IMR-90 (cell line): ENCODE measurements at regions not wholly inside any gene's neighbourhood (a gene's known extent, or its start where the extent isn't known, plus 50 kb on each side); places are given as distances from the start of the nearest gene placed in this dataset.

Source experiments
- ATAC-seq: fragments of 200-7000 bp; cut with Tn5 transposase; 2 replicates; pipeline ENCODE4 v1.9.1; 2020; ENCODE audit warnings: low read depth, mild to moderate bottlenecking, moderate library complexity
- BruUV-seq: library from RNA; stranded (reverse); fragments of 400-500 nt; replicated peaks from 2 replicates; lab custom pipeline; 2021; lab: Mats Ljungman, UMichigan
- CTCF ChIA-PET: fragments of 300-600 bp; formaldehyde crosslinking; extraction: SDS; loops from one replicate; lab custom pipeline; 2021; ENCODE audit warnings: antibody characterized with exemption; lab: Yijun Ruan, JAX
- POLR2A ChIA-PET: fragments of 300-600 bp; sonication (Branson Sonifier 250); formaldehyde crosslinking; loops from one replicate; lab custom pipeline; 2022; ENCODE audit warnings: antibody characterized with exemption; ENCODE audit not compliant: unreplicated experiment; lab: Charles Lee
- DNase-seq: peaks from one replicate; pipeline ENCODE4 v3.0.0; 2013
- H2AFZ ChIP-seq: replicated peaks from 2 replicates; pipeline ENCODE3; 2013; ENCODE audit warnings: low read length, mild to moderate bottlenecking; ENCODE audit not compliant: poor library complexity
- H2AK5ac ChIP-seq: 2 replicates; pipeline ENCODE4 v1.6.1; 2013; ENCODE audit warnings: low read depth, low read length, inconsistent platforms
- H2AK9ac ChIP-seq: replicated peaks from 2 replicates; pipeline ENCODE3; 2013; ENCODE audit warnings: mild to moderate bottlenecking, low read depth, low read length, moderate library complexity; ENCODE audit not compliant: poor library complexity
- H2BK120ac ChIP-seq: 2 replicates; pipeline ENCODE4 v1.6.1; 2013; ENCODE audit warnings: low read depth, low read length, inconsistent platforms
- H2BK15ac ChIP-seq: 3 replicates; pipeline ENCODE4 v1.6.1; 2013; ENCODE audit warnings: low read depth, low read length, inconsistent platforms
- H2BK20ac ChIP-seq: 2 replicates; pipeline ENCODE4 v1.6.1; 2013; ENCODE audit warnings: low read depth, mild to moderate bottlenecking, inconsistent platforms, low read length, moderate library complexity
- H2BK5ac ChIP-seq: 2 replicates; pipeline ENCODE4 v1.6.1; 2013; ENCODE audit warnings: mild to moderate bottlenecking, low read depth, low read length, inconsistent platforms; ENCODE audit not compliant: poor library complexity, severe bottlenecking
- H3K14ac ChIP-seq: replicated peaks from 2 replicates; pipeline ENCODE4 v1.6.1; 2013; ENCODE audit warnings: low read depth, low read length, inconsistent platforms
- H3K18ac ChIP-seq: 2 replicates; pipeline ENCODE4 v1.6.1; 2013; ENCODE audit warnings: low read depth, low read length, control low read depth
- H3K23ac ChIP-seq: 2 replicates; pipeline ENCODE4 v1.6.1; 2013; ENCODE audit warnings: low read depth, low read length, inconsistent platforms
- H3K27ac ChIP-seq: 2 replicates; pipeline ENCODE4 v1.5.1; 2013; ENCODE audit warnings: mild to moderate bottlenecking, control low read depth, low read length; ENCODE audit not compliant: insufficient read depth
- H3K27me3 ChIP-seq: 2 replicates; pipeline ENCODE4 v1.6.1; 2013; ENCODE audit warnings: low read length; ENCODE audit not compliant: control insufficient read depth, insufficient read depth
- H3K36me3 ChIP-seq: 2 replicates; pipeline ENCODE4 v1.6.1; 2013; ENCODE audit warnings: low read length, mixed read lengths; ENCODE audit not compliant: control insufficient read depth, insufficient read depth
- H3K4ac ChIP-seq: 2 replicates; pipeline ENCODE4 v1.6.1; 2013; ENCODE audit warnings: low read depth, low read length, inconsistent platforms
- H3K4me1 ChIP-seq: 2 replicates; pipeline ENCODE4 v1.6.1; 2013; ENCODE audit warnings: low read length, mixed read lengths; ENCODE audit not compliant: control insufficient read depth, insufficient read depth
- H3K4me2 ChIP-seq: 2 replicates; pipeline ENCODE4 v1.6.1; 2013; ENCODE audit warnings: low read depth, mild to moderate bottlenecking, control low read depth, low read length, moderate library complexity
- H3K4me3 ChIP-seq: 2 replicates; pipeline ENCODE4 v1.5.1; 2013; ENCODE audit warnings: low read depth, mild to moderate bottlenecking, control low read depth, low read length, moderate library complexity; ENCODE audit not compliant: insufficient read depth
- H3K56ac ChIP-seq: 2 replicates; pipeline ENCODE4 v1.6.1; 2013; ENCODE audit warnings: low read length, inconsistent platforms; ENCODE audit not compliant: insufficient read depth; ENCODE audit errors: extremely low read depth
- H3K79me1 ChIP-seq, 2 experiments: 2 replicates each; pipeline ENCODE4 v1.6.1; 2013; ENCODE audit warnings: low read length in 2 of 2, inconsistent platforms in 1 of 2, low read depth in 1 of 2
- H3K9ac ChIP-seq: 2 replicates; pipeline ENCODE4 v1.6.1; 2013; ENCODE audit warnings: low read depth, low read length, control low read depth
- H3K9me1 ChIP-seq: 2 replicates; pipeline ENCODE4 v1.6.1; 2013; ENCODE audit warnings: low read length, inconsistent platforms; ENCODE audit not compliant: insufficient read depth
- H3K9me3 ChIP-seq: 2 replicates; pipeline ENCODE4 v1.6.1; 2013; ENCODE audit warnings: low read length; ENCODE audit not compliant: control insufficient read depth, insufficient read depth
- H4K20me1 ChIP-seq: 2 replicates; pipeline ENCODE4 v1.6.1; 2013; ENCODE audit warnings: low read length, inconsistent platforms; ENCODE audit not compliant: insufficient read depth
- H4K5ac ChIP-seq: 2 replicates; pipeline ENCODE4 v1.6.1; 2013; ENCODE audit warnings: mild to moderate bottlenecking, low read depth, low read length, control low read depth
- H4K8ac ChIP-seq, 2 experiments: 2 replicates each; pipeline ENCODE4 v1.6.1; 2013; ENCODE audit warnings: low read depth in 2 of 2, low read length in 2 of 2, control low read depth in 1 of 2, inconsistent platforms in 1 of 2
- H4K91ac ChIP-seq: 2 replicates; pipeline ENCODE4 v1.6.1; 2013; ENCODE audit warnings: low read depth, low read length, inconsistent platforms; ENCODE audit not compliant: insufficient read depth
- BHLHE40 ChIP-seq: fragments of 150-350 bp; IDR thresholded peaks from 2 replicates; pipeline ENCODE4 v1.6.1; 2016; ENCODE audit warnings: mild to moderate bottlenecking, low read depth, low read length
- CEBPB ChIP-seq: IDR thresholded peaks from 2 replicates; pipeline ENCODE4 v1.6.1; 2012; ENCODE audit warnings: low read depth, low read length, improper control_type of control experiment
- CHD1 ChIP-seq: IDR thresholded peaks from 2 replicates; pipeline ENCODE4 v1.6.1; 2012; ENCODE audit warnings: low read depth, low read length, improper control_type of control experiment
- FOS ChIP-seq: fragments of 150-350 bp; IDR thresholded peaks from 2 replicates; pipeline ENCODE4 v1.6.1; 2016; ENCODE audit warnings: low read depth, low read length
- MAFK ChIP-seq: IDR thresholded peaks from 2 replicates; pipeline ENCODE4 v1.6.1; 2012; ENCODE audit warnings: low read depth, low read length, improper control_type of control experiment
- MAZ ChIP-seq: IDR thresholded peaks from 2 replicates; pipeline ENCODE4 v1.6.1; 2012; ENCODE audit warnings: low read depth, mild to moderate bottlenecking, low read length, improper control_type of control experiment, moderate library complexity, borderline replicate concordance
- MXI1 ChIP-seq: IDR thresholded peaks from 2 replicates; pipeline ENCODE4 v1.6.1; 2012; ENCODE audit warnings: low read depth, mild to moderate bottlenecking, low read length, moderate library complexity, borderline replicate concordance
- POLR2A ChIP-seq: IDR thresholded peaks from 2 replicates; pipeline ENCODE4 v1.6.1; 2012; ENCODE audit warnings: mild to moderate bottlenecking, low read depth, low read length
- RCOR1 ChIP-seq: IDR thresholded peaks from 2 replicates; pipeline ENCODE4 v1.6.1; 2012; ENCODE audit warnings: mild to moderate bottlenecking, low read length, improper control_type of control experiment; ENCODE audit not compliant: insufficient replicate concordance
- RFX5 ChIP-seq: IDR thresholded peaks from 2 replicates; pipeline ENCODE4 v1.8.0; 2012; ENCODE audit warnings: low read depth, mild to moderate bottlenecking, low read length, moderate library complexity
- SMC3 ChIP-seq: fragments of 150-350 bp; IDR thresholded peaks from 2 replicates; pipeline ENCODE4 v1.6.1; 2016; ENCODE audit warnings: low read depth, mild to moderate bottlenecking, antibody characterized with exemption, low read length, moderate library complexity
- WGBS, 2 experiments: methylation state at CpG; one replicate each; pipeline versions ENCODE4 v1.1.5 to v1.1.7; 2013; ENCODE audit warnings: missing lambda C conversion rate in 2 of 2; ENCODE audit not compliant: insufficient read length in 1 of 2; ENCODE audit errors: extremely low coverage in 2 of 2; 5-methylcytosine and 5-hydroxymethylcytosine counted together
- dilution Hi-C: fragments of 300-500 bp; cut with HindIII; formaldehyde crosslinking; loops from one replicate; pipeline ENCODE4 v1.14.3; 2018; ENCODE audit warnings: low sequenced_read_pairs; ENCODE audit not compliant: unreplicated experiment
- in situ Hi-C: fragments of 300-500 bp; cut with MboI; formaldehyde crosslinking; loops from 3 replicates; pipeline ENCODE4 v1.14.3; 2019; ENCODE audit warnings: low sequenced_read_pairs, inconsistent platforms, mixed read lengths
- intact Hi-C: fragments of 100-400 bp; cut with micrococcal nuclease; formaldehyde crosslinking; loops from 2 replicates; pipeline ENCODE4 v1.10.0; 2022
- TF ChIP-seq, protein P1 (sequence below): conservative IDR thresholded peaks from 2 replicates; pipeline ENCODE4 v1.5.1; 2012; ENCODE audit warnings: mild to moderate bottlenecking, low read depth, low read length, improper control_type of control experiment
- TF ChIP-seq, protein P2 (sequence below): fragments of 150-350 bp; IDR thresholded peaks from 2 replicates; pipeline ENCODE4 v1.6.1; 2017; ENCODE audit warnings: mild to moderate bottlenecking, antibody characterized with exemption, low read length, low read depth
- TF ChIP-seq, protein P3 (sequence below): fragments of 150-350 bp; IDR thresholded peaks from 2 replicates; pipeline ENCODE4 v1.6.1; 2016; ENCODE audit warnings: low read depth, mild to moderate bottlenecking, low read length, moderate library complexity, borderline replicate concordance

DNA sequence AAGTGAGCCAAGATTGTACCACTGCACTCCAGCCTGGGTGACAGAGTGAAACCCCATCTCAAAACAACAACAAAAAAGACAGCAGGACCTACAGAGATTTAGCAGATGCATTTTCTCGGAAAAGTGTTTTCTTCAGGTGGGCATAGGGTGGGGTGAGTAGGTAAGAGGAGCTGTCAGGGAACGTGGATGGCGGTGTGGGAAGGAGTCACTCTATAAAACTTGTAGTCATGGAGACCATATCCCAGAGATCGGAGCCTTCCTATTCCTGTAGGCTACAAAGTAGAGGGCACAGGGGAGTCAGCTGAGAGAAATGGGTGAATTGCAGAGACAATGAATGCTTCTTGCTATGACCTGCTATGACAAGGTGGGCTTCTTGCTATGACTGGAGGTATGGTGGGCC is 283.0 kb upstream of the FOXK1 start:
- Histone ChIP-seq H4K5ac (no peak overlapping the region), H3K56ac (no peak overlapping the region), H3K79me1 (no peaks in the 10 kb centered on the region), H3K27me3 (no peaks in the 10 kb centered on the region), H2AK5ac (no peak overlapping the region), H3K9me1 (no peaks in the 10 kb centered on the region), H2BK120ac (no peak overlapping the region), H2AK9ac (no peak overlapping the region), H3K4me1 (no peaks in the 10 kb centered on the region), H4K20me1 (no peaks in the 10 kb centered on the region), H3K27ac (no peak overlapping the region), H3K14ac (no peak overlapping the region), H2BK20ac (no peak overlapping the region), H3K9ac (no peak overlapping the region), H3K36me3 (no peaks in the 10 kb centered on the region), H3K4ac (no peak overlapping the region), H2BK5ac (no peak overlapping the region), H3K9me3 (peaks cover 11% of the 10 kb centered on the region), H3K18ac (no peak overlapping the region), H4K8ac (no peak overlapping the region), H3K4me2 (no peak overlapping the region), H4K91ac (no peak overlapping the region), H2AFZ (no peak overlapping the region), H2BK15ac (no peak overlapping the region), H3K23ac (no peak overlapping the region), H3K4me3 (no peak overlapping the region)
- no CpG with 5 or more reads among the region's 4 CpGs for WGBS, 2 experiments
- ChIA-PET POLR2A (no interaction called here), CTCF (no interaction called here)
- no peak for TF ChIP-seq CHD1
- TF ChIP-seq, protein P1, sequence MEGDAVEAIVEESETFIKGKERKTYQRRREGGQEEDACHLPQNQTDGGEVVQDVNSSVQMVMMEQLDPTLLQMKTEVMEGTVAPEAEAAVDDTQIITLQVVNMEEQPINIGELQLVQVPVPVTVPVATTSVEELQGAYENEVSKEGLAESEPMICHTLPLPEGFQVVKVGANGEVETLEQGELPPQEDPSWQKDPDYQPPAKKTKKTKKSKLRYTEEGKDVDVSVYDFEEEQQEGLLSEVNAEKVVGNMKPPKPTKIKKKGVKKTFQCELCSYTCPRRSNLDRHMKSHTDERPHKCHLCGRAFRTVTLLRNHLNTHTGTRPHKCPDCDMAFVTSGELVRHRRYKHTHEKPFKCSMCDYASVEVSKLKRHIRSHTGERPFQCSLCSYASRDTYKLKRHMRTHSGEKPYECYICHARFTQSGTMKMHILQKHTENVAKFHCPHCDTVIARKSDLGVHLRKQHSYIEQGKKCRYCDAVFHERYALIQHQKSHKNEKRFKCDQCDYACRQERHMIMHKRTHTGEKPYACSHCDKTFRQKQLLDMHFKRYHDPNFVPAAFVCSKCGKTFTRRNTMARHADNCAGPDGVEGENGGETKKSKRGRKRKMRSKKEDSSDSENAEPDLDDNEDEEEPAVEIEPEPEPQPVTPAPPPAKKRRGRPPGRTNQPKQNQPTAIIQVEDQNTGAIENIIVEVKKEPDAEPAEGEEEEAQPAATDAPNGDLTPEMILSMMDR = no peak
- TF ChIP-seq FOS = no peak
- TF ChIP-seq MAFK = no peak
- TF ChIP-seq POLR2A = no peak
- TF ChIP-seq, protein P2, sequence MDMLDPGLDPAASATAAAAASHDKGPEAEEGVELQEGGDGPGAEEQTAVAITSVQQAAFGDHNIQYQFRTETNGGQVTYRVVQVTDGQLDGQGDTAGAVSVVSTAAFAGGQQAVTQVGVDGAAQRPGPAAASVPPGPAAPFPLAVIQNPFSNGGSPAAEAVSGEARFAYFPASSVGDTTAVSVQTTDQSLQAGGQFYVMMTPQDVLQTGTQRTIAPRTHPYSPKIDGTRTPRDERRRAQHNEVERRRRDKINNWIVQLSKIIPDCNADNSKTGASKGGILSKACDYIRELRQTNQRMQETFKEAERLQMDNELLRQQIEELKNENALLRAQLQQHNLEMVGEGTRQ = no peak
- TF ChIP-seq RCOR1 = no peak
- no peak for TF ChIP-seq SMC3
- no peak for TF ChIP-seq MXI1
- TF ChIP-seq, protein P3, sequence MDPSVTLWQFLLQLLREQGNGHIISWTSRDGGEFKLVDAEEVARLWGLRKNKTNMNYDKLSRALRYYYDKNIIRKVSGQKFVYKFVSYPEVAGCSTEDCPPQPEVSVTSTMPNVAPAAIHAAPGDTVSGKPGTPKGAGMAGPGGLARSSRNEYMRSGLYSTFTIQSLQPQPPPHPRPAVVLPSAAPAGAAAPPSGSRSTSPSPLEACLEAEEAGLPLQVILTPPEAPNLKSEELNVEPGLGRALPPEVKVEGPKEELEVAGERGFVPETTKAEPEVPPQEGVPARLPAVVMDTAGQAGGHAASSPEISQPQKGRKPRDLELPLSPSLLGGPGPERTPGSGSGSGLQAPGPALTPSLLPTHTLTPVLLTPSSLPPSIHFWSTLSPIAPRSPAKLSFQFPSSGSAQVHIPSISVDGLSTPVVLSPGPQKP = no peak
- no peak for TF ChIP-seq BHLHE40
- no peak for TF ChIP-seq MAZ
- no peak for TF ChIP-seq CEBPB
- no peak for TF ChIP-seq RFX5
- no TSS peak for BruUV-seq
- DNase-seq (no peak), ATAC-seq (no peak)
- intact Hi-C loops (no loop called here), in situ Hi-C loops (no loop called here), dilution Hi-C loops (no loop called here)
